Muscle layer of colon (tissue), 2 donors: ENCODE measurements at regions not wholly inside any gene's neighbourhood (a gene's known extent, or its start where the extent isn't known, plus 50 kb on each side); places are given as distances from the start of the nearest gene placed in this dataset.
"Not testable (repeated sequence)": the region's sequence is repeated elsewhere in the genome, so short reads cannot be mapped to it uniquely, and the experiment has no call there.

ENCODE experiments used
- H3K27ac ChIP-seq: one replicate; pipeline ENCODE4 v1.7.0; 2013; ENCODE audit warnings: low read depth, mild to moderate bottlenecking, low read length, moderate library complexity
- H3K27me3 ChIP-seq, 2 donors: one replicate each; pipeline ENCODE4 v1.7.0; 2013; ENCODE audit warnings: low read length in 2 of 2, mild to moderate bottlenecking in 2 of 2; ENCODE audit not compliant: insufficient read depth in 2 of 2, control insufficient read depth in 1 of 2
- H3K36me3 ChIP-seq: one replicate; pipeline ENCODE4 v1.7.0; 2013; ENCODE audit warnings: mild to moderate bottlenecking, low read length; ENCODE audit not compliant: insufficient read depth
- H3K4me1 ChIP-seq: one replicate; pipeline ENCODE4 v1.7.0; 2013; ENCODE audit warnings: mild to moderate bottlenecking, low read length; ENCODE audit not compliant: insufficient read depth
- H3K4me3 ChIP-seq, 2 donors: one replicate each; pipeline ENCODE4 v1.7.0; 2013; ENCODE audit warnings: low read length in 2 of 2, low read depth in 1 of 2, mild to moderate bottlenecking in 1 of 2, moderate library complexity in 1 of 2
- H3K9ac ChIP-seq: one replicate; pipeline ENCODE4 v1.7.0; 2013; ENCODE audit warnings: low read length
- H3K9me3 ChIP-seq: one replicate; pipeline ENCODE4 v1.7.0; 2013; ENCODE audit warnings: mild to moderate bottlenecking, low read length
- donor health status: abdominal sarcoma.
- donor health status: Adenocarcinoma of cecum.

DNA sequence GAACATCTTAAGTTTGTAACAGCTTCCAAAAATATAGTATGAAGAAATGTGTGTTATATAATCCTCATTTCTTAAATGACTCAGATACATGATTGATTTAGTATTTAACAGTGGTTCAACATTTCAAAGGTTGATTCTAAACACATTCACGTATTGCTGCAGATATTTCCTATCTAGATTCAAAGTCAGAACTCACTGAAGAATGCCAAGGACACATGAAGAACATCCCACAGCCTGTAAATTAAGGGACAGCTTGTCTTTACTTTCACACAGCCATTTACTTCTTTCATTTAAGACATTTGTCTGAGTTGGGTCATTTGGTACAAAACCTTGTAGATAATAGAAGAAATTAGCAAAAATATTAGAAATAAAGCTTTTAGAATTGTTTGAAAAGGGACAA, 66.9 kb upstream of the CPSF6 start:
- Histone ChIP-seq H3K4me1 (no peaks in the 10 kb centered on the region), H3K27me3 (no peaks in the 10 kb centered on the region), H3K27ac (no peak overlapping the region)

DNA sequence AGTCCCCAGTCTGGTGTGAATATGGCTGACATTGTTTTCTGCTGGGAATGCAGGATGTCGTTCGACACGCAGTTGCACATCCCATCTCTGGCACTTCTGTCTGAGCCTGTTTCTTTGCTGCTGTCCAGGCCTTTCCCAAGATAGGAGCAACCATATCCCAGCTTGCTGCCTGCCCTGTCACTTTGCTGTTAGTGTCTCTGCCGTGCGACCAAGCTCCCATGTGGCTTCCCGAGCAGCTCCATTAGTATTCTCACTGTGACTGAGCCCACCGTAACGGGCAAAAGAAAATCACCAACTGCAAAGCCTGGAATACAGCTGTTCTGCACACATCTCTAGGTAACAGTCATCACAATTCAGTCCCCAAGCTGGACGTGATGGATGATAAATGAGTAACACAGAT, 66.0 kb upstream of the CPSF6 start:
- H3K9ac ChIP-seq = no peak overlapping the region
- H3K27me3 ChIP-seq = no peaks in the 10 kb centered on the region
- no peaks in the 10 kb centered on the region for H3K36me3 ChIP-seq
- H3K4me3 ChIP-seq = no peak overlapping the region
- H3K27ac ChIP-seq = no peak overlapping the region
- no peaks in the 10 kb centered on the region for H3K9me3 ChIP-seq
- H3K4me1 ChIP-seq = no peaks in the 10 kb centered on the region

More for the DNA sequence above, 66.9 kb upstream of the CPSF6 start:
- Histone ChIP-seq H3K4me3 (no peak overlapping the region), H3K36me3 (no peaks in the 10 kb centered on the region), H3K9ac (no peak overlapping the region), H3K9me3 (no peaks in the 10 kb centered on the region)

DNA sequence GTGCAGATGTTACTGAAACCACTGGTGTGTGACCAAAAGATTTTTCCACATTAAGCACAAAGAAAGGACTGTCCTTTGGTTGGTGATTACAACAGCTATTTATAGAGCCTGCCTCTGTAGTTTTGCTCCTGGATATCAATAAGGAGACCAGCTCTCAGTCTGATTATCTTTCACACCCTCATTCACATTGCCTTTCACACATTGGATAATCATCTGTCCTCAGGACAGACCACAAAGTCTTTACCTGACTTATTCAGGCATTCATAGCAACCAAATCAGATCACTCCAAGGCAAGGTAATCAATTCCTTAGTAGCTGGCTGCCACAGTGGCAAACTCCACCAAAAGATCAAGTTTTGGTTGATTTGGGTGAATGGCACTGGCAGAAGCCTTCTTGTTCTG, 59.6 kb upstream of the CPSF6 start:
- Histone ChIP-seq H3K4me3 (no peak overlapping the region), H3K27ac (no peak overlapping the region)

DNA sequence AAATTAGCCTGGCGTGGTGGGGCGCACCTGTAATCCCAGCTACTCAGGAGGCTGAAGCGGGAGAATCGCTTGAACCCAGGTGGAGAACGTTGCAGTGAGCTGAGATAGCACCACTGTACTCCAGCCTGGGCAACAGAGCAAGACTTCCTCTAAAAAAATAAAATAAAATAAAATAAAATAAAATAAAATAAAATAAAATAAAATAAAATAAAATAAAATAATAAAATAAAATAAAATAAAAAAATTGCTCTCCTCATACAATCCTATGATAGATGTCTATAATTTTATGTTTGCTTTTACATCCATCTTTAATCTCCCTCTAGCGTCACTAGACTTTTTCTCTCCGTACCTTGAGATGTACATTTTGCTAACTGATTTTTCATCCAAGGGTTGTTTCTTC, 51.8 kb upstream of the CPSF6 start:
- H3K4me3 ChIP-seq, H3K4me1 ChIP-seq, H3K27me3 ChIP-seq, H3K9me3 ChIP-seq, H3K36me3 ChIP-seq, H3K27ac ChIP-seq, H3K9ac ChIP-seq: not testable (repeated sequence)

More for the DNA sequence above, 59.6 kb upstream of the CPSF6 start:
- Histone ChIP-seq H3K4me1 (no peaks in the 10 kb centered on the region), H3K27me3 (no peaks in the 10 kb centered on the region), H3K9me3 (no peaks in the 10 kb centered on the region), H3K9ac (no peak overlapping the region), H3K36me3 (no peaks in the 10 kb centered on the region)

DNA sequence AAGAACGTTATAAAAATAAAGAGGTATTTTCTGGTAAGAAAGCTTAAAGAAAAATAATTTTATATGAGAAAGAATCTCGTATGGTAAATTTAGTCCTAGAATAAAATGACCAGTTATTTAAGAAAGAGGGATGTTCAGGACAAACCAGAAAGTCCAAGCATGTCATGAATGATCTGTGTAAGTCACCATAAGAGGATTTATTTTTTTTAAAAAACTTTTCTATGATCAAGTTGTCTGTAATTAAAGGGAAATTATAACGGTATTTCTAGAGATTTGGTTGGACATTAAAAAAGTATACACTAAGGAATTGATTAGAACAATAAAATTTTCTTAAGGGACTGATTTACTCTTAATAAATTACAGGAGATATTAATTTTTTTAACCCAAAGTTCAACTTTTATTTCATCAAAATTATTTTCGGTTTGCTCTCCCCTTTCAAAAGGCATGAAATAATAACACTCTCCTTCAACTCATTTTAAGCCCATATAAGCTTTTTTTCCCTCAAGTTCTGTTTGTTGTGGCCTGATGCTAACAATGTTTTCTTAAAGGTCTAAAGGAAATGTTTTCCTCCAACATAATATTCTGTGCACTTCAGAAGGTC, 49.9 kb upstream of the CPSF6 start:
- Histone ChIP-seq H3K27ac (no peak overlapping the region), H3K36me3 (no peaks in the 10 kb centered on the region), H3K4me1 (no peaks in the 10 kb centered on the region), H3K9me3 (no peaks in the 10 kb centered on the region), H3K4me3 (no peak overlapping the region), H3K27me3 (no peaks in the 10 kb centered on the region), H3K9ac (no peak overlapping the region)
